ENCODE measurements at regions not wholly inside any gene's neighbourhood (a gene's known extent, or its start where the extent isn't known, plus 50 kb on each side); places are given as distances from the start of the nearest gene placed in this dataset.
A peak's percentile ranks its signal among the peaks of the same experiment; 100 is the strongest.

- peak; percentile 70 for DNase-seq
Measured at GRCh38 chr14:32254952-32255679, 52.0 kb upstream of the RNU6-8 start.

DNA sequence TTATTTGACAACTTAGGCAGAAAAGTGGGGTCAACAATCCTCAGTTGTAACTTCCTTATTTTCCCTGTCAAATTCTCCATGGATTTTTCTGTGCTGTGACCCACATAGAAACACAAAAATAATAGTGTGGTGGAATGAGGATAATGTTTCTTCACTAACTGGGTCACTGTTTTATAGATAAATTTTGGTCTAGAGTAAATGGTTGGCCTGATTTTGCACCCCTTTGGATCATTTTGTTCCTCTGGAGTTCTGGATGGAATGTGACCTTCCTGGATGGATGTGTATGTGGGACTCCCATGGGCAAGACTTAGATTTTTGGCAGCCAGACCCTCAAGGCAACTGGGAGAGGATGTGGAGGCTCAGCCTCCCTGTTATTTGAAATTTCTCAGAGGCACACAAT lies 52.7 kb upstream of the RNU6-8 start:
- no peak for DNase-seq

- DNase-seq: no peak
Measured at GRCh38 chr14:32256576-32256975, 53.5 kb upstream of the RNU6-8 start.

DNA sequence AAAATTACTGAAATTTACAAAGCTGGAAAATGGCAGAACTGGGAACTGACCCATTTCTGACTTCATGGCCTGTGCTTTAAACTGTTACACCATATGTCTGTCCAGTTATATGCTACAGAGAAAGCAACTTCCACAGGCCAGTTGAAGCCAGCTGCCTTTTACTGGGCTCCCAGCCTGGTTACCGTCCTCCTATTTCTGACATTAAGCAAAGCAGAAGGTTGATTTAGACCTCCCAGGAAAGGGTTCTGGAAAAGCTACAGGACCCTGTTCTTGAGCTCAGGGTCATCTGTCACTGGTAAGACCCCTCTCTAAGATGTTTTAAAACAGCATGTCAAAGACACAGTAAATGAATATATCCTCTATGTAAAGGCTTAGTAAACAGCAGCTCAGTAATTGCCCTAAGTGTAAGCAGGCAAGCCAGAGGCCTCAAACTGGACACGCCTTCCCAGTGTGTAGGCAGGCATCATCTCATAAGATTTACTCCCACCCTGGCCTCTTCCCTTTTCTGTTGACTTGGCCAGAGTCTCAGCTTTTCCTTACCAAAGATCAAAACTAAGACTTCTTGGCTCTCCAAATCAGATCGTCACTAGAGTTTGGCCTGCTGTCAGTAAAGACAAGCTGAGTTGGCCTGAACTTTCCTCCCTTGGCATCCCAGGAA lies 55.4 kb upstream of the RNU6-8 start:
- peak; percentile 30 for DNase-seq

DNA sequence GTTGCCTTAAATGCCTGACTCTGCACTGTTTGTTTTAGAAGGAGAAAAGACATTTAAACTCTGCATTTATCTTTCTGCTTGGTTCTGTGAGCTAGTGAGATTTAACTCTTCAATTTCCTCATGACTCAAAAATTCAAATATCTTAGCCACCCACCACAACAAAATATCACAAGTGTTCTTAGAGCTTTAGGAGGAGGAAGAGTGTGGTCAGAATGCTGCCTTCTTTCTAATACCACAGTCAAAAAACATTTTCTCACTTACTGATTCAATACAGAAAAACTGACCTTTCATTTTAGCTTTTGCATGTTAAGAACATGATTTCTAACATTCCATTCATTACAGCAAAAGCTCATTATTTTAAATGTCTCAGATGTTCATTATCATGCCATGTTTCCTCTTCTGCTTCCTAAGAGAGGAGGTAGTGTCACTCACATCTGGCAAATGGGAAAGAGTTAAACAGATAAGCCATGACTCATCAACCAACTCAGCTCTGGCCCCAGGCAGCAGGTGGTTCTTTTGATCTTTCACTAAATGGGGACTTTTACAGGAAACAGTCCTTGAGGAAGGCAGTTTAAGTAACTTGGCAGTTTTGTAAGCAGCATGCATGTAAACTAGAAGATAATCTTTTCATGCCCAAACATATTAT lies 56.4 kb upstream of the RNU6-8 start:
- peak; percentile 78 for DNase-seq

DNA sequence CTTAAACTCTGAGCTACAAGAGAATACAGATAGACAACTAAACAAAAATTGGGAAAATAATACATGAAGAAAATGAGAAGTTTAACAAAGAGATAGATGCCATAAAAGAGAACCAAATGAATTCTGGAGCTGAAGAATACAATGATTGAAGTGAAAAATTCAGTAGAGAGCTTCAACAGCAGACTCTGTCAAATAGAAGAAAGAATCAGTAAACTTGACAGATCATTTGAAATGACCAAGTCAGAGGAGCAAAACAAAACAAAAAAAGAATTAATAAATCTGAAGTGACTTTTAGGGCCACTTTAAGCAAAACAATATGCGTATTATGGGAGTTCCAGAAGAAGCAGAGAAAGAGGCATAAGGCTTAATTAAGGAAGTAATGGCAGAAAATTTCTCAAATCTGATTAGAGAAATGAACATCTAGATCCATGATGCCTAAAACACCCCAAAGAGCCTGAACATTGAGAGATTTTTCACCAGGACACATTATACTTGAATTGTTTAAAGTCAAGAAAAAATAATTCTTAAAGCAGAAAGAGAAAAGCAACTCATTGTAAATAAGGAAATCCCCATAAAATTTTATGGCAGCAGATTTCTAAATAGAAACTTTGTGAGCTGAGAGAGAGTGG lies 61.0 kb upstream of the RNU6-8 start:
- peak; percentile 8 for DNase-seq

GRCh38 chr14:32265584-32265983 lies 62.5 kb upstream of the RNU6-8 start:
- DNase-seq: no peak

DNA sequence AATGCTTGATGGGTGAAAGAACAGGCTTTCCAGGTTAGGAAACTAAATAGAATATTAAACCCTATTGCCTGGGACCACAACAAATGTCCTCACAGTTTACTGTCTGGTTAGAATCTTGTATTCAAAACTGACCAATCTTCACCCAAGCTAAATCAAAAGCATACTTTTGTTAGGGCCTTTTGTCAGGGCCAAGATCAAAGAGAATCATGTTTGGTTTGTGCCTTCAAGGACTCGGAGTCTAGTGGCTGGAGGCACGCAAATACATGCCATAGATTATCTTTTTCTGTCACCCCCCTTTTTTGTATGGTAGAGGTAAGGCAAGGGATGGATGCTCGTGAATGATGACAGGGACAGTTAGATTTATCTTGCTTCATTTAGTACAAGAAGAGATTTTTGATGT lies 51.1 kb upstream of the AKAP6 start:
- DNase-seq: no peak

Measured in OCI-M1 (cell line).